NCI-H510A (cell line): ENCODE measurements at regions not wholly inside any gene's neighbourhood (a gene's known extent, or its start where the extent isn't known, plus 50 kb on each side); places are given as distances from the start of the nearest gene placed in this dataset.

ENCODE experiments used
- DNase-seq: peaks from one replicate; lab custom pipeline; 2025; lab: John Stamatoyannopoulos, UW

DNA sequence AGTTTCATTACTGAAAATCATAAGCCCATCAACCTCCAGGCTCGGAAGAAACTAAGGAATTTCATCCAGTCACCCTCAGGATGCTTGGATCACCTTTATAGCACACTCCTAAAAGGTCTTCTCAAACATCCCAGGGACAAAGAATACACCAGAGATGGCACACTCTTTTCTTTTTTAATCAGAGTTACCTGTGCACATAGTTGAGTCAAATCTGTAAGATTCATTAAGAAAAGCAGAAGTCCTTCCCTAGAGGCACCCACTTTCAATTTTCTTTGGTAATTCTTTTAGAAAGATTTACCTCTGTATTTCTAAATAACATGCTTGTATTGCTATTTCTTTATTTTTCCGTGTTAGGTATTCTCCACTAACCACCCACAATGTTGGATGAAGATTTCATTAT lies 50.6 kb upstream of the IL6 start:
- no peak for DNase-seq

DNA sequence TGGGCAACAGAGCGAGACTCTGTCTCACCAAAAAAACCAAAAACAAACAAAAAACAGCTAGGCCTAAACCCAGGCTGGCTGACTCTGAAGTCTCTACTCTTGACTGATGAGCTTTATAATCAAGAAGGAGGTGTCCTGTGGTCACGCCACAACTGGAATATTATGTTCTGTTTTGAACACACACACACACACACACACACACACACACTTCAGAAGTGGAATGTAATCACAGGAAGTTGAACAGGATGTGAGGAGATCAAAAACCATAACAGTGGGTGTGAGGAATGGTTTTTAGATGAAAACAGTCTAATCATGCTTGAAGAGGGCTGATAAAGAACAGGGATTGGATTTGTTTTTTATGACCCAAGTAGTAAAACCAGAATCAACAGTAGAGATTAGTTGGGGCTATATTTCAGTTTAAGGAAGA lies 51.1 kb upstream of the IL6 start:
- no peak for DNase-seq

DNA sequence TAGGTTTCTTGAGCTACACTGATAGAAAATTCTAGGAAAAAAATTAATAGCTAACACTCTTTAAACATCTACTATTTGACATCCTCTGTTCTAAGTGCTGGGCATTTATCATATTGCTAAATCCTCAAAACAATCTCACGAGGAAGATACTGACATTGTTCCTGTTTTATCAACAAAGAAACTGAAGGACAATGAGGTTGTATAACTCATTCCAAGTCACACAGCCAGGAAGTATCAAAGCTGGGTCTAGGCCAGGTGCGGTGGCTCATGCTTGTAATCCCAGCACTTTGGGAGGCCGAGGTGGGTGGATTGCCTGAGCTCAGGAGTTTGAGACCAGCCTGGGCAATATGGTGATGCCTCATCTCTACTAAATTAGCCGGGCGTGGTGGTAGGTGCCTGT lies 51.6 kb upstream of the IL6 start:
- DNase-seq, result no peak

DNA sequence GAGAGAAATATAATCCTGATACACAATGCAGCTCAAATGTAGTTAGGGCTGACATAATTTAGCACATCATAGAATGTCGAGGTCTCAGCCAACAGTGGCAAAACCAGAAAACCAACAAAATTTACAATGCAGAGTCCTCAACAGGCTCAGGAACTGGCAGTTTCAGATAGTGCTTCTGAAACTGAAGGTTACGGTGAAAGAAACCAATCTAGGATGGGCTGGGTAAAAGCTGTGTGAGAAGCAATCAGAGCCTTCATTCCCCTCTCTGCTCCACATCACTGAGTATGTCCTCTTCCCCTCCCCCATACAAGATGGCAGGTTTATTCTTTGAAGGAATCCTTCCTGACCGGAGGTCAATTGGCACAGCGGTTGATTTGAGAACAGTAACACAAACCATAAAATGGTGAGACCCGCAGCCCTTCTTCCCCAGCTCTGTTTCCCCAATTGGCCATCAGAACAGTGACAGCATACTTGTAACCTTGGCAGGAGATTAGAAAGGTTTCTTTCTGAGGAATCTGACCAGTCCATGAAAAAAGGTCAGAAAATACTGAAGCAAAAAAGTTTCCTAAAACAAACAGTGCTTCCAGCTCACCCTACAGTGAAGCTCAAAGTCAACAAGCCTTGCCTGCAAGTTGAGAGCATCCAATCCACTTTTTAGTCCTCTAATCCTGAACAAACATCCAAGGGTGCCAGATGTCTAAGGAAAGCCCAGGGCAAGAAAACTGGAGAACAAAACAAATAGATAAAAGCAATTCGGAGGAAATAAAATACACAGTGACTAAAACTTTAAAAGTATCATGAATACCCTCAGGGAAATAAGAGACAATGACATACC lies 53.9 kb upstream of the IL6 start:
- DNase-seq, result peak; percentile 28

DNA sequence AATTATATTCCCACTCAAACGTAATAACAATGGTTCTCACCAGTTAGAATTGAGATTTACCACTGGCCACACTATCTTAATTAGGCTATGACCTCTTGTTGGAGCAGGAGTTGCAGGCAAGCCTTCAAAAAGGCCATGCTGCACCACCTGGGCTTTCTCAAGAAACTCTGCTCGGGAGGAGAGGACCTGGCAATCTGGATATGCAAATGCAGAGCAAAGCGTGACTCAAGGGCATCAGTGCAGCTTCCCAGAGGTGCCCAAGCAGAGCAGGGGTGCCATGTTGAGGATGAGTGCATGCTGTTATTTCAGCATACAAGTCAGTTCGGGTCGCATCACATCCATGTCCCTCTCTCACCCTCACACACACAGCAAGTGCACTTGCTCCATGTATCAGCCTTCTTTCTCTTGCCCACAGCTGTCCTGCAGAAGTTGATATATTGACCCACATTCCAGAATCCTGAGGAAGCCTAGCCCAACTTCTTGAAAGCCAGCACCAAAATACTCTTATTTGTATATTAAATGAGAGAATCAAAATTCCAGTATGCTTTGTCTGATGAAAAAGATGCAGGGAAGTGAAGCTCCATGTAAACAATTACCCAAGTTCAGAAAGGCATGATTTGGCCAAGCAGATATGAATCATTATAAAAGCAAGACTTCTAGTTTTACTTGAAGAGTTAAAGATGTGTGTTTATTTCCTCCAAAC lies 55.7 kb upstream of the IL6 start:
- DNase-seq, result no peak

DNA sequence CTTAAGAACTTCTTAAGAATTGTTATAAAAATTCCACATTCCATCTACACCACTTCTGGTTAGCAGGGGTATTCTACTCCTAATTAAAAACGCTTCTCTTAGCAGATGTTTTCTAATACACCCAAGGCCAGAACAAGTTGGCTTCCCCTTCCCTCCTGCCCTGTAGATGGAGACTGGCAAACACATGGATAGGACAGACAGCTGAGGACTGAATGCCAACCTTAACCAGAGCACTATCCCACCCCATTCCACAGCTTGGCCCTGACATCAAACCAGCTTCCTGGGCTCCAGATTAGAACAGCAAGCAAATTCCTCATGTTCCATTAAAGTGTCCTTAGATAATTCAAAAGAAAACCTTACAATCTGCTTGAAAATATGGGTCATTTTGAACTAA lies 56.6 kb upstream of the IL6 start:
- DNase-seq, result no peak

DNA sequence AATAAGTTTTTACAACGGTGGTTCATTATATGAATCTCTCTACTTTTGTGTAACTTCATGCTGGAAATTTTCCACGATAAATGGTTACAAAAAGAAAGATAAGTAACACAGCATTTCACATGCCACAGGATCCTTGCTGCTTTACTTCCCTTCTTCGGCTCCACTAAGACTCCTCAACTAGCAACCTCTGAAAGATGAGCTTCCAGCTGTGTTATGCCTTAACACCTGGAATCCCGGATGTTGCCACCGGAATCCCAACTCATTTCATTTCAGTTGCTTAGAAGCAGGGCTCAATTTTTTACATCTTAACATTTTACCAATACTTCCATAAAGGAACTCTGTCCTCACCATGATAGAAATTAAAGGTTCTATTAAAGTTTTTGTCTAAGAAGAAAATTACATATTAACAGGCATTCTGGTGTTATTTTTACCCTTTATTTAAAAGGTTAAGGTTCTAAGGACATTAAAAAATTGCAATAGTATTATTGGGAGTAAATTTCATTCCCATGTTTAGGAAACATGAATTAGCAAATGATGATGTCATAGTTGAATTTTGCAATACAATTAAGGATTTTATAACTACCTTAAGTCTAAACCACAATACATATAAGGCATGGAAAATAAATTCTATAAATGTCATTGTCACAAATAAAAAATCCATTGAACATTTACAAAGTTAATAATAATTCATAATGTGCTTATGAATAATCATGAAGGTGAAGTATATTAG lies 57.1 kb upstream of the IL6 start:
- no peak for DNase-seq

DNA sequence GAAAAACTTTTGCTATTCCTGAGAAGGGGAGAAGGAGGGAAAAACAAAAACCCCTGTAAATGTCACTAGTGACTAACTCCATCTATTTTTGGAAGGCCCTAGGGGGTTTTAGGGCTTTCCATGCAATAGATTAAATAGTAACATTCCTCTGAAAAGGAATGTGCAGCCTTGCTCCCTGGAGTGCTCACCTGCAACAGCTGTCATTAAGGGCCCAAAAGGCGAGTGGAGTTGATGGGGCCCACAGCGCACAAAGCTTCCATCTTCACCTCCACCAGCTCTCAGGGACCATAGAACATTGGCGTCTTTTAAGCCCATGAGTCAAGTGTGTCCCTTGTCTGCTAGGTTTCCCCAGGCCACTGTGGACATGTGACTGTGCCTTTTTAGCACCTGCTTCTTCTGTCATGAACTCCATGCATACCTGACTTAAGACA lies 58.0 kb upstream of the IL6 start:
- no peak for DNase-seq

DNA sequence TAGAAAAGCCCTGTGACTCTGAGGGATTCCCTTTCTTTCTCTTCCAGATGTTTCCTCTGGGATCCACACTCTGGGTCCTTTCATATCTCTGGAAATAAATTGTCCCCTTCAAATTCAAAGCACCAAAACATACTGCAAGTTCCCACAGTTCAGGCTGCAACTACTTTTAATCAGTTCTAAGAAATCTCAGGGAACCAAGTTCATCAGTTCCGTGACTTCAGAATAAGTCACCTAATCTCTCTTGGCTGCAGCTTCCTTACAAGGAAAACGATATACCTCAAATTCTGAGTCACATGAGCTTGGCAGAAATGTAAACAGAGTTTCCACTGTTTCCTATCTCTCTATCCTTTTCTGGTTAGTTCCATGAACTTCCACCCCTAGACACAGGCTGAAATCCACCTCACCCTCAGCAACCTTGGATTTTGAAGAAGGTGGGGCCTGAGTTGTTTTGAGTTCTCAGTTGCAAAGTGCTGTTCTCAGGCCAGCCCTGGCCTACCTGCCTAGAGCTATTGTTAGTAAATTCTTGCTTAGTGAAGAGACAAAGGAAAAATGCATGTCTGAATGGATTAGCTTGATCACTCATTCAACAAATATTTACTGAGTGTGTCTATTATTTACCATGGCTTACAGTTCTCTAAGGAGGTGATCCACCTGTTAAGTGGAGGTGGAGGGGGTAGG lies 59.3 kb upstream of the IL6 start:
- DNase-seq, result no peak

DNA sequence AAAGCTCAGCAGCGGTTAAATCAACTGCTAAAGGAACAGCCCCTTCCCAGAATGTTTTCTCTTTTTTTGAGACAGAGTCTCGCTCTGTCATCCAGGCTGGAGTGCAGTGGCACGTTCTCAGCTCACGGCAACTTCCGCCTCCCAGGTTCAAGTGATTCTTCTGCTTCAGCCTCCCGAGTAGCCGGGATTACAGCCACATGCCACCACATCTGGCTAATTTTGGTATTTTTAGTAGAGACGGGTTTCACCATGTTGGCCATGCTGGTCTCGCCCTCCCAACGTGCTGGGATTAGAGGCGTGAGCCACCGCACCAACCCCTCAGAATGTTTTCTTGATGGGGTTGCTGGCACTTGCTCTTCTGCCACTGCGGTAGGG lies 59.8 kb upstream of the IL6 start:
- no peak for DNase-seq

DNA sequence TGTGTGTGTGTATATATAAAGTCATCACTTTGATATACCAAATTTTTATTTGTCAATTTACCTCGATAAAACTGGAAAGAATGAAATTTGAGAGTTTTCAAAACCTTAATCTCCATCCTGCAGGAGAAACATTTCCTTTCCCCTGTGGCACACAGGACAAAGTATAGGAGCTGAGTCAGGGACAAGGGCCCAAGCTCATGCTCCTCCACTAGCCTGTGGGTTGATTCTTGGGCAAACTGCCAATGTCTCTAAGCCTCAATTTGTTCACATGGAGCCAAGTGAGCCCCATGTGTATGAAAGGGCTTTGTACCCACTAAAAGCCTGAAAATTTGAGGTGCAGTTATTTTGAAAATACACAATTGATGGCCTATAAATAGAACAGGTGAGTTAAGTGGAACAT lies 60.3 kb upstream of the IL6 start:
- DNase-seq, result no peak

DNA sequence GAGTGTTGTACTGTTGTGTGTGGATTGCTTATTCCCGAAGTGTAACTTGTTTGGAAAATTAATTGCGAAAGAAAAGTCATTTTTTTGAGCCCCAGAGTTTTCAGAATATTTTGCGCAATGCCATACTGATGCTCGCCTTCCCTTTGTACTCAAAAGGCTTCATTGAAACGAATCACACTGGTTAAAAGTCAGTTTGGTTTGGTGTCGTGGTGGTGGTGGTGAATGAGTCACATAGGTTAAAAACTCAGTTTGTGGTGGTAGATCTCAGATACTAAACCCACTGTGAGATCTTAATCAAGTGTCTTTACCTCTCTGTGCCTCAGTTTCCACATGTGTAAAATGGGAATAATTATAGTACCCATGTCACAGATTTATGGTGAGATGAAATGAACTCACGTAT lies 61.1 kb upstream of the IL6 start:
- DNase-seq, result no peak

DNA sequence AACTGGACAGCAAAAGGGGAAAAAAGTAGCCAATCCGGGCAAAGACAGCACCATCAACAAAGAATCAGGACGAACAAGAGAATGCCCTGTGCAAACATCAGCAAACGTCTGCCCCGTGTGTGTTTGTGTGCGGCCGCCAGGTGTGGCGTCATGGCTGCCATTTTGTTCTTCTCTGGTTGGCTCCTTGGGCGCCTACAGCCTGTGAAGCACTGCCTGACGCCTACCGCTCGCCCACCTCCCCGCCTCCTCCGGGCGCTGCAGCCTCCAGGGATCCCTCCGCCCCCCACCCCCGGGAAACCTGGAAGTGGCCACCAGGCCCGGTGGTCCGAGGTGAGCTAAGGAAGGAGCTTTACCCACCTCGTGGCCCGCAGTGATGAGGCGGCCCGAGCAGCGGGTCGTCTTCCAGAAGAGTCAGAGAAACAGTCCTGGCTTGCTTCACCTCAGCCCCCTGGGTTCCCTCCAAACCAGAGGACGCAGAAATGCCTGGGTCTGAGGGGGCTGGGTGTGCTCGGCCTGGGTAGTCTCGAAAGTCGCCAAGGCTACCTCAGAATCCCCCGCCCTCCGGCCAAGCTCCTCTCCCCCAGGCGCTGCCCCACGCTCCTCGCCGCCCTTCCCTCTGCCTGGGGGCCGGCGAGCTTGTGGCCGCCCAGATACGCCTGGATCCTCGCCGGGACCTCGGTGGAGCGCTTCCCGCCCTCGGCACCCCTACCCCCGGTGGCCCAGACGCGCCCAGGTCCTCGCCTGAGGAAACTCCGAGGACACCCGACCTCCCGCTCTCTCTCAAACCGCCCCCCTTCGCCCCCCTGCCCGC lies 61.8 kb upstream of the IL6 start:
- DNase-seq, result no peak

DNA sequence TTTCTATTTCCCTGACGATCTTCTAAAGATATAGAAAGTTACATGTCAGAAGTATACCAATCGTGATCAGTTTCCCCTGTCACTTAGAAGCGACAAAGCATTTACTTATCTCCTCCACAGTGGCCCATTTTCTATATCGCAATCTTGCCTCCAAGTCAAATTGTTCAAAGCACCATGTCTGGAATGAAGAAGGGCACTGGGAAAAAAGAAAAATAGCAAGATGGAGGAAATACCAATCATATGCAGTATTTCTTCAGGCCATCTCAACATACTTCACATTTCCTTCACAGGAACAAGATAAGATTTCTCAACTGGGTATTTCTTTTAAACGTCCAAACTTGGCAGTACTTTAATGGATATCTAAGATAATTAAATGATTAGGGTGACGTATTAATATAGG lies 63.3 kb upstream of the IL6 start:
- DNase-seq, result no peak

DNA sequence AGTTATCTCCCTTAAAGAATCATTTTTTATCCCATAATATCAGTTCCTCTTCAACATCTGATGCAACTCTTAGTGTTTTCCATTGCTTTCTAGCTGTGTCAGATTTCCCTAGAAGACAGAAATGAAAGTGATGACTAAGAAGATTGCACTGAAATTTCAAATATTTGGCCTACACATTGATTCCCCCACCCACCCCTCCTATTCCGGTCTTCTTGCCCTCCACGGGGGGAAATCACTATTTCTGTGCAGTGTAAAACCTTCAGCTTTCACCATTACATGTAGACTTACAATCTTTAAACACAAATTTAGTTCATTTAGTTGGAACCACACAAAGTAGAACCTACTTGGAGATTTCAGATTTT lies 63.7 kb upstream of the IL6 start:
- no peak for DNase-seq

DNA sequence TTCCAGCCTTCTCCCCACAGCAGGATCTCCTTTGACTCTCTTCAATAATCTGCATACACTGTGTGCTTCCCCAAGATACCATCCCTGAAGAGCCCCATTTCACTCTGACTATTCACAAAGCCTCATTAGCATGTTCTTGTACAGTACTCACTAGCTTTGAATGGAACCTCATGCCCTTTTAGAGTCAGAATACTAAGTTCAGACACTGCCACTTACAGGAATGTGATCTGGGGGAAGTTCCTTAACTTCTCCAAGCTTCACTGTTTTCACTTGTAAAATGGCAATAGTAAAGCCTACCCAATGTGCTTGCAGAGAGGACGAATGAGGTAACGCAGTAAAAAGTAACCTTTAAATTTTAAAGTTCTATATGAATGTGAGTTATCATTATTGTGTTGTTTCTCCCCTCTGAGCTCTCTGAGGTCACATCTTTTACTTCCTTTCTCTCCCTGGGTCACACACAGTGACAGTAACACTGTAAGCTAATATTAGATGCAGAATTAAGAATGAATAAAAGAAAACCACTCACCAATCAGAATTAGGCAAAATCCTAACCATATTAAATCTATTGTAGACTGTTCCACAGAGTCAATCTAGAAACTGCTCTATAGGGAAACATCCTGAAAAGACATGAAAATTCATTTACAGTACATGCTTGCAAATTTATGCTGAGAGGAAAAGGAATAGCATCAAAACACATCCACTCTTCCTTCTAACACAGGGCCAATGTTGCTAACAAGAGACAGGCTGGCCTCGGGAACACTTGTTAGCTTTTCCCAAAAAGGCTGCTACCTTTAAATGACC lies 64.2 kb upstream of the IL6 start:
- DNase-seq, result no peak

DNA sequence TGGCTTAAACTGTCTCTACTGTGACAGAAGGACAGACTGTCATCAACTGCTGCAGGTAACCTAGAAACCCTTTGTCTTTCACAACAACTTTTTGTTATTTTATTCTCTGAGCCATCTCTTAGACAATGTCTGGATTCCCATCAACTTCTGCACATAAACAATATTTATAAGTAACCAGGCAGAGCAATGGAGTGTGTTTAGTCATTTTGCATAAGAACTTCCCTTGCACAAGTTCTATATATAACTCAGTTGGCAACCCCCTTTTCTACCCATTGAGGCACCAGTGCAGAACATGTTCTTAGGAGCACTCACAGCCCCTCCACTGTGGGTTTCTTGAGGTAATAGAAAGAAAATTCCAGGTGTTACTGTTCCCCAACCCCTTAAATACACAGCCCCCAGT lies 65.0 kb upstream of the IL6 start:
- DNase-seq, result no peak

DNA sequence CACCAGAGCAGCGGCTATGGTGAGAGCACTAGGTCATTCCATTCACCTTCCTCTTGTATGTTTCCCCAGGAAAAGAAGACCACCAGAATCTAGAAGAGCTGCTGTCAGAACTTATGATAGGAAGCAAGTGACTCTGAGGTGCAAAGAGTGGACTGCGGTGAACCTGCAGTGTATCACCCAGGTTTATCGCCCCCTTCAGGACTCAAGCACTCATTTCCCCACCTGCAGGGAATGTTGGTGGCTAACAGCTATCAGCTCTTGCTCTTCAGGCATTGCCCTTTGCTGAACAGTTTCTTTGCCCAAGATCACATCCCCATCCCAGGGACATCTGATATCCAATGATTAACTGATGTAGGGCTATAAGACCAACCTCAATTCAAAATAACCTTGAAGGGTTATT lies 66.3 kb upstream of the IL6 start:
- DNase-seq, result no peak

DNA sequence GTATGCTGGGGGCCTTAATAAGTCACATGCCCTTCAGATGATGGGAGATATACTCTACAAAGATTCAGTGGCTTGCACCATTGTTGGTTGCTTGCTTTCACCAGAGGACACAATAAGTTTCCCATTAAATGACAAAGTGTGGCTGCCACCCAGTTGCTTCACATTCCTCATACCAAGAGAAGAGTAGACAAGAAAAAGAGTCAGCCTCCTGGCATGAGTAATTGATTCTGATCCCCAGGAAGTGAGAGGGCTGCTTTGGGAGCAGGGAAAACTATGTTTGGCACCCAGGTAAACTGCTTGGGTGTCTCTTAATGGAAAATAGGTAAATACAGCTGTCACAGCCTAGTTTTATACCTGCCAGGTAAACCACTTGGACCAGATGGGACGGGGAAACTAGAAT lies 66.7 kb upstream of the IL6 start:
- DNase-seq, result no peak

DNA sequence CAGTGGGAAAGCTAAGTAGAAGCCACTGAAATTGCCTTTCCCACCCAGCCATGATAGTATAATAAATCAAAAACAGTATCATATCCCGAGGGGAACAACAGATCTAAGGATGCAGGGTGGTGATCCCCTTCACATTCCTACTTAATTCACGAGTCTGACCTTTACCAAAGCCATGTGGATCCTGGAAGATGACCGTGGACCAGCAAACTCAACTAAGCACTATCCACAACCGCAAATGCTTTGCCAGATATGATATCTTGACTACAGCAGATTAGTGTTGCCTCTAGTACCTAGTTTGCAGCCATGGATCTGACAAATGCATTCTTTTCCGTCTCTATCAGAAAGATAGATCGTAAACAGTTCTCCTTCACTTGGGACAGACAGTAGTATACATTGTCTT lies 67.3 kb upstream of the IL6 start:
- DNase-seq, result no peak

DNA sequence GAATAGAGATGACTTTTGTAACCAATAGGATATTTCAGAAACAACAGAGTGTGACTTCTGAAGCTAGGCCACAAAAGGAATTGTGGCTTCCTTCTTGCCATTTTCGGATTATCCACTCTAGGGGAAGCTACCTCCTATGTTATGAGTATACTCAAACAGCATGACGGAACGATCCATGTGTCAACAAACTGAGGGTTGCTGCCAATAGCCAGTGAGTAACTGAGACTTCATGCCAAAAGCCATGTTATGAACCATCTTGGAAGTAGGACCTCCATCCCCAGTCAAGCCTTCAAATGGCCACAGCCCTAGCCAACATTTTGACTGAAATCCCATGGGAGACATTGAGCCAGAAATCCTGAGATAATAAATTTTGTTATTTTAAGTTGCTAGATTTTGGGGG lies 69.0 kb upstream of the IL6 start:
- no peak for DNase-seq
